Glomerular visceral epithelial cell (primary cell): ENCODE measurements at regions not wholly inside any gene's neighbourhood (a gene's known extent, or its start where the extent isn't known, plus 50 kb on each side); places are given as distances from the start of the nearest gene placed in this dataset.

ENCODE experiments used
- DNase-seq: peaks from one replicate; pipeline ENCODE4 v3.0.0-alpha.2; 2016; ENCODE audit errors: extremely low spot score

- no peak for DNase-seq
These were observed 123.4 kb upstream of the FOXD3 start for GRCh38 chr1:63198871-63199394.

GRCh38 chr1:63199706-63200335 is 122.5 kb upstream of the FOXD3 start:
- no peak for DNase-seq

- no peak for DNase-seq
These were observed 121.7 kb upstream of the FOXD3 start for GRCh38 chr1:63200676-63201075.

GRCh38 chr1:63203641-63204040 is 118.7 kb upstream of the FOXD3 start:
- DNase-seq, result no peak

GRCh38 chr1:63205776-63206175 is 116.6 kb upstream of the FOXD3 start:
- DNase-seq, result no peak

GRCh38 chr1:63214553-63214952 is 107.8 kb upstream of the FOXD3 start:
- DNase-seq, result no peak

GRCh38 chr1:63223426-63223825 is 98.9 kb upstream of the FOXD3 start:
- no peak for DNase-seq

GRCh38 chr1:63230722-63231121 is 91.6 kb upstream of the FOXD3 start:
- DNase-seq, result no peak

GRCh38 chr1:63238721-63239120 is 83.6 kb upstream of the FOXD3 start:
- no peak for DNase-seq

- DNase-seq, result no peak
These were observed 77.2 kb upstream of the FOXD3 start for GRCh38 chr1:63245186-63245585.

- DNase-seq, result no peak
These were observed 74.2 kb upstream of the FOXD3 start for GRCh38 chr1:63248216-63248615.

- DNase-seq, result no peak
These were observed 67.2 kb upstream of the FOXD3 start for GRCh38 chr1:63255153-63255552.

GRCh38 chr1:63261736-63262458 is 60.5 kb upstream of the FOXD3 start:
- no peak for DNase-seq

GRCh38 chr1:63262459-63262770 is 60.0 kb upstream of the FOXD3 start:
- no peak for DNase-seq

- no peak for DNase-seq
These were observed 58.2 kb upstream of the FOXD3 start for GRCh38 chr1:63264161-63264560.

- DNase-seq, result no peak
These were observed 55.5 kb upstream of the FOXD3 start for GRCh38 chr1:63266857-63267256.

GRCh38 chr1:63268876-63269275 is 53.5 kb upstream of the FOXD3 start:
- DNase-seq, result no peak

GRCh38 chr1:63269571-63269970 is 52.8 kb upstream of the FOXD3 start:
- DNase-seq, result no peak
